Sciatic nerve (tissue), 2 donors: ENCODE measurements at regions not wholly inside any gene's neighbourhood (a gene's known extent, or its start where the extent isn't known, plus 50 kb on each side); places are given as distances from the start of the nearest gene placed in this dataset.
A peak's percentile ranks its signal among the peaks of the same experiment; 100 is the strongest.

Experiments used
- ATAC-seq: fragments of 200-7000 bp; cut with Tn5 transposase; one replicate; pipeline ENCODE4 v1.9.1; 2020; ENCODE audit warnings: mild to moderate bottlenecking, moderate library complexity
- DNase-seq: peaks from one replicate; pipeline ENCODE4 v3.0.0-alpha.2; 2020; ENCODE audit warnings: low spot score
- intact Hi-C: fragments of 100-400 bp; cut with DNase I; formaldehyde crosslinking; loops from one replicate; pipeline ENCODE4 v1.14.2; 2022
- donor health status: DM: no; HTN: no; CAD: no.
- donor health status: DM: no; HTN: no; CAD: no.

- intact Hi-C loops = no loop called here
- ATAC-seq (no peak), DNase-seq (no peak)
Observed at GRCh38 chr2:226143091-226143490, 656.5 kb downstream of the IRS1 start.

- ATAC-seq (no peak), DNase-seq (no peak)
- intact Hi-C loops = no loop called here
Observed at GRCh38 chr2:226142463-226142862, 657.2 kb downstream of the IRS1 start.

- DNase-seq (no peak), ATAC-seq (no peak)
- intact Hi-C loops = no loop called here
Observed at GRCh38 chr2:226140594-226140993, 659.0 kb downstream of the IRS1 start.

GRCh38 chr2:226139759-226140158, 659.9 kb downstream of the IRS1 start:
- ATAC-seq = no peak

GRCh38 chr2:226137201-226137811, 662.3 kb downstream of the IRS1 start:
- ATAC-seq (no peak), DNase-seq (no peak)
- intact Hi-C loops = no loop called here

More at GRCh38 chr2:226139759-226140158, 659.9 kb downstream of the IRS1 start:
- intact Hi-C loops = no loop called here
- DNase-seq = no peak

- ATAC-seq = no peak
- intact Hi-C loops = no loop called here
- DNase-seq = no peak
Observed at GRCh38 chr2:226136739-226137138, 662.9 kb downstream of the IRS1 start.

- DNase-seq = no peak
- ATAC-seq = no peak
- intact Hi-C loops = no loop called here
Observed at GRCh38 chr2:226135861-226136548, 663.6 kb downstream of the IRS1 start.

- no peak for ATAC-seq
- intact Hi-C loops = no loop called here
- DNase-seq = no peak
Observed at GRCh38 chr2:226132323-226133215, 667.1 kb downstream of the IRS1 start.

- intact Hi-C loops = no loop called here
- ATAC-seq (no peak), DNase-seq (no peak)
Observed at GRCh38 chr2:226131299-226131784, 668.3 kb downstream of the IRS1 start.

- ATAC-seq = no peak
- intact Hi-C loops = no loop called here
- no peak for DNase-seq
Observed at GRCh38 chr2:226130192-226130591, 669.4 kb downstream of the IRS1 start.

GRCh38 chr2:226127682-226128081, 671.9 kb downstream of the IRS1 start:
- ATAC-seq = no peak
- no peak for DNase-seq
- intact Hi-C loops = no loop called here

GRCh38 chr2:226126104-226126503, 673.5 kb downstream of the IRS1 start:
- ATAC-seq = no peak
- intact Hi-C loops = no loop called here
- DNase-seq = no peak

- ATAC-seq (no peak), DNase-seq (no peak)
- intact Hi-C loops = no loop called here
Observed at GRCh38 chr2:226125176-226125883, 674.3 kb downstream of the IRS1 start.

- ATAC-seq (peak; percentile 39), DNase-seq (no peak)
- intact Hi-C loops = no loop called here
Observed at GRCh38 chr2:226124548-226125011, 675.0 kb downstream of the IRS1 start.

- ATAC-seq = no peak
- DNase-seq = no peak
- intact Hi-C loops = no loop called here
Observed at GRCh38 chr2:226123300-226123699, 676.3 kb downstream of the IRS1 start.

GRCh38 chr2:226122041-226122440, 677.6 kb downstream of the IRS1 start:
- no peak for ATAC-seq

GRCh38 chr2:226121046-226121738, 678.4 kb downstream of the IRS1 start:
- DNase-seq (no peak), ATAC-seq (no peak)
- intact Hi-C loops = no loop called here

More at GRCh38 chr2:226122041-226122440, 677.6 kb downstream of the IRS1 start:
- intact Hi-C loops = no loop called here
- DNase-seq = no peak
